ENCODE measurements at regions not wholly inside any gene's neighbourhood (a gene's known extent, or its start where the extent isn't known, plus 50 kb on each side); places are given as distances from the start of the nearest gene placed in this dataset.

DNA sequence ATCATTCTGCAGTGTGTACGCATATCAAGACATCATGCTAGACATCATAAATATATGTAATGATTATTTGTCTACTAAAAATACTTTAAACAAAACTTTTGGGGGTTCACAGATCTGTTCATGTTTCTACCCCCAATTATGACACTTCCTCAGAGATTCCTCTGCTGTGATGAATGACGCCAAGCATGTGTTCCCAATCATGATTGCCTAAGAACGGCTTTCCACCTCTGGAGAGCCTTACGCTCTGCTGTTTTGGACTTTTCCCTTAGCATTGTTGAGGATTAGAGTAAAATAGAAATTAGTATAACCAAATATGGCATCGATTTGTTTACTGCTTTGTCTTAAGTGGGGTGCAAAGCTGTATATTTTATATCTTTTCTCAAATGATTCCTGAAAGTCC, 236.3 kb upstream of the IGFBP3 start (continued):
- TF ChIP-seq, protein P1, sequence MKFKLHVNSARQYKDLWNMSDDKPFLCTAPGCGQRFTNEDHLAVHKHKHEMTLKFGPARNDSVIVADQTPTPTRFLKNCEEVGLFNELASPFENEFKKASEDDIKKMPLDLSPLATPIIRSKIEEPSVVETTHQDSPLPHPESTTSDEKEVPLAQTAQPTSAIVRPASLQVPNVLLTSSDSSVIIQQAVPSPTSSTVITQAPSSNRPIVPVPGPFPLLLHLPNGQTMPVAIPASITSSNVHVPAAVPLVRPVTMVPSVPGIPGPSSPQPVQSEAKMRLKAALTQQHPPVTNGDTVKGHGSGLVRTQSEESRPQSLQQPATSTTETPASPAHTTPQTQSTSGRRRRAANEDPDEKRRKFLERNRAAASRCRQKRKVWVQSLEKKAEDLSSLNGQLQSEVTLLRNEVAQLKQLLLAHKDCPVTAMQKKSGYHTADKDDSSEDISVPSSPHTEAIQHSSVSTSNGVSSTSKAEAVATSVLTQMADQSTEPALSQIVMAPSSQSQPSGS (IDR thresholded peaks at IDR 0.05; ENCODE audit: low read length): no peak
- TF ChIP-seq CHD1 (IDR thresholded peaks at IDR 0.05; ENCODE audit: low read depth, low read length): no peak

Measured in H1 (cell line).